Fibroblast of lung (primary cell): ENCODE measurements at regions not wholly inside any gene's neighbourhood (a gene's known extent, or its start where the extent isn't known, plus 50 kb on each side); places are given as distances from the start of the nearest gene placed in this dataset.

Source experiments
- DNase-seq, 2 donors: peaks; one replicate each; pipeline versions ENCODE4 v3.0.0 to v3.0.0-alpha.2; 2010; ENCODE audit warnings: low read depth in 2 of 2
- H2AFZ ChIP-seq: 2 replicates; pipeline ENCODE4 v1.5.1; 2012; ENCODE audit warnings: low read length, control low read depth, inconsistent platforms
- H3K27ac ChIP-seq: 2 replicates; pipeline ENCODE4 v1.5.1; 2011; ENCODE audit warnings: low read length, control low read depth; ENCODE audit not compliant: insufficient read depth
- H3K27me3 ChIP-seq: 2 replicates; pipeline ENCODE4 v1.5.1; 2011; ENCODE audit warnings: mild to moderate bottlenecking, low read length; ENCODE audit not compliant: control insufficient read depth, insufficient read depth
- H3K36me3 ChIP-seq: 2 replicates; pipeline ENCODE4 v1.5.1; 2011; ENCODE audit warnings: low read length; ENCODE audit not compliant: control insufficient read depth, insufficient read depth
- H3K4me1 ChIP-seq: 2 replicates; pipeline ENCODE4 v1.5.1; 2011; ENCODE audit warnings: low read length; ENCODE audit not compliant: control insufficient read depth, insufficient read depth; ENCODE audit errors: extremely low read depth
- H3K4me2 ChIP-seq: 2 replicates; pipeline ENCODE4 v1.5.1; 2011; ENCODE audit warnings: low read length, control low read depth; ENCODE audit not compliant: insufficient read depth; ENCODE audit errors: extremely low read depth
- H3K4me3 ChIP-seq, 4 experiments: fragments of 200-600 bp in 1 of 4; sonication (generic) in 1 of 4; replicated peaks in 1 of 4; 2 replicates each; pipeline ENCODE4 v1.5.1; 2011 to 2016; ENCODE audit warnings: low read length in 4 of 4, low read depth in 3 of 4, mild to moderate bottlenecking in 3 of 4, control low read depth in 2 of 4, inconsistent platforms in 1 of 4, mixed read lengths in 1 of 4; ENCODE audit not compliant: insufficient read depth in 1 of 4; ENCODE audit errors: control extremely low read depth in 1 of 4
- H3K79me2 ChIP-seq: 2 replicates; pipeline ENCODE4 v1.5.1; 2012; ENCODE audit warnings: mild to moderate bottlenecking, low read length, inconsistent platforms; ENCODE audit not compliant: control insufficient read depth, insufficient read depth
- H3K9ac ChIP-seq: 2 replicates; pipeline ENCODE4 v1.5.1; 2011; ENCODE audit warnings: mild to moderate bottlenecking, low read length, control low read depth; ENCODE audit not compliant: insufficient read depth
- H3K9me3 ChIP-seq: 2 replicates; pipeline ENCODE4 v1.5.1; 2012; ENCODE audit warnings: low read depth, low read length; ENCODE audit not compliant: control insufficient read depth, insufficient read depth
- H4K20me1 ChIP-seq: 2 replicates; pipeline ENCODE4 v1.5.1; 2011; ENCODE audit warnings: low read length; ENCODE audit not compliant: control insufficient read depth, insufficient read depth; ENCODE audit errors: extremely low read depth
- CTCF ChIP-seq, 2 donors: IDR thresholded peaks in 1 of 2; conservative IDR thresholded peaks in 1 of 2; 1 replicate in 1 of 2; 2 replicates in 1 of 2; pipeline ENCODE4 v1.5.1; 2011 to 2012; ENCODE audit warnings: low read length in 2 of 2, control low read depth in 1 of 2, inconsistent platforms in 1 of 2, low read depth in 1 of 2, mild to moderate bottlenecking in 1 of 2
- EZH2 ChIP-seq: IDR thresholded peaks from 2 replicates; pipeline ENCODE4 v1.5.1; 2012; ENCODE audit warnings: low read length, control low read depth, mild to moderate bottlenecking; ENCODE audit errors: missing control alignments

- Histone ChIP-seq H3K4me1 (no peaks in the 10 kb centered on the region), H3K27me3 (no peaks in the 10 kb centered on the region), H3K9ac (no peak overlapping the region), H3K9me3 (no peaks in the 10 kb centered on the region), H3K4me2 (no peak overlapping the region), H3K27ac (no peak overlapping the region), H3K79me2 (no peaks in the 10 kb centered on the region), H3K4me3 (no peak overlapping the region), H2AFZ (no peak overlapping the region), H3K36me3 (no peaks in the 10 kb centered on the region), H4K20me1 (no peaks in the 10 kb centered on the region)
- TF ChIP-seq CTCF (conservative IDR thresholded peaks at IDR 0.05 in 1 of 2, IDR thresholded peaks at IDR 0.05 in 1 of 2; ENCODE audit: low read depth in 1 of 2, low read length in 2 of 2) (no peak), EZH2 (no peak)
- DNase-seq, result no peak
Measured at GRCh38 chr5:85305766-85306165, 921.1 kb upstream of the EDIL3 start.

- Histone ChIP-seq H3K27me3 (no peaks in the 10 kb centered on the region), H3K9me3 (no peaks in the 10 kb centered on the region), H3K36me3 (no peaks in the 10 kb centered on the region), H2AFZ (no peak overlapping the region), H4K20me1 (no peaks in the 10 kb centered on the region), H3K4me3 (no peak overlapping the region), H3K4me1 (no peaks in the 10 kb centered on the region), H3K4me2 (no peak overlapping the region), H3K9ac (no peak overlapping the region), H3K79me2 (no peaks in the 10 kb centered on the region), H3K27ac (no peak overlapping the region)
- TF ChIP-seq EZH2 (no peak), CTCF (conservative IDR thresholded peaks at IDR 0.05 in 1 of 2, IDR thresholded peaks at IDR 0.05 in 1 of 2; ENCODE audit: low read depth in 1 of 2, low read length in 2 of 2) (no peak)
- no peak for DNase-seq
Measured at GRCh38 chr5:85311536-85311935, 926.9 kb upstream of the EDIL3 start.

GRCh38 chr5:85320495-85320894 lies 935.8 kb upstream of the EDIL3 start:
- Histone ChIP-seq H3K27ac (no peak overlapping the region), H3K4me2 (no peak overlapping the region), H3K27me3 (no peaks in the 10 kb centered on the region), H3K9ac (no peak overlapping the region), H3K4me1 (no peaks in the 10 kb centered on the region), H3K4me3 (no peak overlapping the region), H3K36me3 (no peaks in the 10 kb centered on the region), H4K20me1 (no peaks in the 10 kb centered on the region), H3K79me2 (no peaks in the 10 kb centered on the region), H3K9me3 (no peaks in the 10 kb centered on the region), H2AFZ (no peak overlapping the region)
- no peak for DNase-seq
- TF ChIP-seq EZH2, result no peak
- TF ChIP-seq CTCF (conservative IDR thresholded peaks at IDR 0.05 in 1 of 2, IDR thresholded peaks at IDR 0.05 in 1 of 2; ENCODE audit: low read depth in 1 of 2, low read length in 2 of 2), result no peak
